Non-pigmented ciliary epithelial cell (primary cell): ENCODE measurements at regions not wholly inside any gene's neighbourhood (a gene's known extent, or its start where the extent isn't known, plus 50 kb on each side); places are given as distances from the start of the nearest gene placed in this dataset.
"Not testable (repeated sequence)": the region's sequence is repeated elsewhere in the genome, so short reads cannot be mapped to it uniquely, and the experiment has no call there.

Experiments
- DNase-seq: peaks from one replicate; pipeline ENCODE4 v3.0.0-alpha.2; 2010; ENCODE audit warnings: low read depth

- no peak for DNase-seq
Observed at GRCh38 chr16:62755938-62756337, 719.7 kb upstream of the CDH8 start.

- DNase-seq: no peak
Observed at GRCh38 chr16:62752854-62753253, 716.6 kb upstream of the CDH8 start.

- no peak for DNase-seq
Observed at GRCh38 chr16:62751218-62751617, 715.0 kb upstream of the CDH8 start.

- DNase-seq: no peak
Observed at GRCh38 chr16:62741692-62742091, 705.5 kb upstream of the CDH8 start.

GRCh38 chr16:62738666-62739460 lies 702.6 kb upstream of the CDH8 start:
- no peak for DNase-seq

GRCh38 chr16:62732092-62732491 lies 695.9 kb upstream of the CDH8 start:
- DNase-seq: no peak

GRCh38 chr16:62724670-62725269 lies 688.5 kb upstream of the CDH8 start:
- not testable (repeated sequence) for DNase-seq

- no peak for DNase-seq
Observed at GRCh38 chr16:62720651-62721050, 684.4 kb upstream of the CDH8 start.

GRCh38 chr16:62717026-62717425 lies 680.8 kb upstream of the CDH8 start:
- DNase-seq: no peak

GRCh38 chr16:62715701-62716100 lies 679.5 kb upstream of the CDH8 start:
- no peak for DNase-seq

- no peak for DNase-seq
Observed at GRCh38 chr16:62712566-62712965, 676.3 kb upstream of the CDH8 start.

- no peak for DNase-seq
Observed at GRCh38 chr16:62711797-62712196, 675.6 kb upstream of the CDH8 start.

- DNase-seq: no peak
Observed at GRCh38 chr16:62709794-62710193, 673.6 kb upstream of the CDH8 start.

GRCh38 chr16:62701426-62701825 lies 665.2 kb upstream of the CDH8 start:
- DNase-seq: no peak

- no peak for DNase-seq
Observed at GRCh38 chr16:62700426-62701294, 664.4 kb upstream of the CDH8 start.

GRCh38 chr16:62692685-62693084 lies 656.4 kb upstream of the CDH8 start:
- DNase-seq: no peak

- no peak for DNase-seq
Observed at GRCh38 chr16:62681819-62682218, 645.6 kb upstream of the CDH8 start.

GRCh38 chr16:62678796-62679195 lies 642.6 kb upstream of the CDH8 start:
- no peak for DNase-seq

- DNase-seq: no peak
Observed at GRCh38 chr16:62676306-62676705, 640.1 kb upstream of the CDH8 start.

- DNase-seq: no peak
Observed at GRCh38 chr16:62665269-62665668, 629.0 kb upstream of the CDH8 start.

- DNase-seq: no peak
Observed at GRCh38 chr16:62664566-62664965, 628.3 kb upstream of the CDH8 start.

GRCh38 chr16:62661435-62661834 lies 625.2 kb upstream of the CDH8 start:
- DNase-seq: no peak

GRCh38 chr16:62657116-62657515 lies 620.9 kb upstream of the CDH8 start:
- no peak for DNase-seq
